ENCODE measurements at regions not wholly inside any gene's neighbourhood (a gene's known extent, or its start where the extent isn't known, plus 50 kb on each side); places are given as distances from the start of the nearest gene placed in this dataset.

GRCh38 chr12:114895081-114895480, 211.1 kb upstream of the TBX3 start:
- H3K23ac ChIP-seq (ENCODE audit: low read length) = no peak overlapping the region
- no peak overlapping the region for H3K4me2 ChIP-seq (ENCODE audit: low read length)
- H3K14ac ChIP-seq (ENCODE audit: low read length) = peak overlapping the region; percentile 42
- H3K36me3 ChIP-seq (ENCODE audit: control insufficient read depth in 1 of 2, insufficient read depth in 2 of 2, low read length in 2 of 2) = no peaks in the 10 kb centered on the region
- H3K27me3 ChIP-seq (ENCODE audit: insufficient read depth, low read length) = no peaks in the 10 kb centered on the region
- H3K9ac ChIP-seq (ENCODE audit: low read length) = no peak overlapping the region
- H4K91ac ChIP-seq (ENCODE audit: low read depth, low read length) = peak overlapping the region; percentile 75
- no CpG with 5 or more reads among the region's 4 CpGs for WGBS (ENCODE audit: extremely low coverage, insufficient coverage, insufficient read length)
- H4K12ac ChIP-seq (ENCODE audit: low read depth, low read length) = no peak overlapping the region
- H2BK120ac ChIP-seq (ENCODE audit: insufficient read depth, low read length, poor library complexity) = no peak overlapping the region
- H3K79me2 ChIP-seq (ENCODE audit: control insufficient read depth, insufficient read depth, low read length, poor library complexity) = no peaks in the 10 kb centered on the region
- no peak overlapping the region for H3K4me3 ChIP-seq (ENCODE audit: low read depth, low read length)
- H3K18ac ChIP-seq (ENCODE audit: low read length) = peak overlapping the region; percentile 38
- H3K4me1 ChIP-seq (ENCODE audit: control insufficient read depth in 1 of 2, insufficient read depth in 2 of 2, low read length in 2 of 2) = peaks cover 6 to 9% of the 10 kb centered on the region in 2 experiments
- no peak for DNase-seq
- no peak overlapping the region for H2BK5ac ChIP-seq (ENCODE audit: low read depth, low read length, poor library complexity)
- H2BK12ac ChIP-seq (ENCODE audit: low read length) = peak overlapping the region; percentile 75
- peak overlapping the region; percentile 32 for H4K8ac ChIP-seq (ENCODE audit: low read depth, low read length)
- H3K27ac ChIP-seq (ENCODE audit: low read depth, low read length) = no peak overlapping the region
- no peaks in the 10 kb centered on the region for H3K9me3 ChIP-seq (ENCODE audit: insufficient read depth, low read depth, low read length)
- peak overlapping the region; percentile 65 for H2AK5ac ChIP-seq (ENCODE audit: low read length)
- peak overlapping the region; percentile 4 for H3K4ac ChIP-seq (ENCODE audit: low read depth, low read length)
- no peak overlapping the region for H2AFZ ChIP-seq (ENCODE audit: insufficient read depth, low read length, poor library complexity)
- peaks cover 2% of the 10 kb centered on the region for H3K79me1 ChIP-seq (ENCODE audit: low read length)

GRCh38 chr12:114894076-114894475, 210.1 kb upstream of the TBX3 start:
- WGBS (ENCODE audit: extremely low coverage, insufficient coverage, insufficient read length) = no CpG with 5 or more reads among the region's 3 CpGs
- no peak overlapping the region for H4K91ac ChIP-seq (ENCODE audit: low read depth, low read length)
- H3K36me3 ChIP-seq (ENCODE audit: control insufficient read depth in 1 of 2, insufficient read depth in 2 of 2, low read length in 2 of 2) = no peaks in the 10 kb centered on the region
- H2AK5ac ChIP-seq (ENCODE audit: low read length) = no peak overlapping the region
- DNase-seq = no peak
- no peak overlapping the region for H4K8ac ChIP-seq (ENCODE audit: low read depth, low read length)
- no peak overlapping the region for H3K4me3 ChIP-seq (ENCODE audit: low read depth, low read length)
- no peak overlapping the region for H3K23ac ChIP-seq (ENCODE audit: low read length)
- H4K12ac ChIP-seq (ENCODE audit: low read depth, low read length) = no peak overlapping the region
- H2BK12ac ChIP-seq (ENCODE audit: low read length) = no peak overlapping the region
- H3K14ac ChIP-seq (ENCODE audit: low read length) = no peak overlapping the region
- no peak overlapping the region for H3K4me2 ChIP-seq (ENCODE audit: low read length)
- H3K4me1 ChIP-seq (ENCODE audit: control insufficient read depth in 1 of 2, insufficient read depth in 2 of 2, low read length in 2 of 2) = peaks cover 6 to 9% of the 10 kb centered on the region in 2 experiments
- H2BK120ac ChIP-seq (ENCODE audit: insufficient read depth, low read length, poor library complexity) = no peak overlapping the region
- H2BK5ac ChIP-seq (ENCODE audit: low read depth, low read length, poor library complexity) = no peak overlapping the region
- no peaks in the 10 kb centered on the region for H3K79me2 ChIP-seq (ENCODE audit: control insufficient read depth, insufficient read depth, low read length, poor library complexity)
- no peak overlapping the region for H2AFZ ChIP-seq (ENCODE audit: insufficient read depth, low read length, poor library complexity)
- no peak overlapping the region for H3K4ac ChIP-seq (ENCODE audit: low read depth, low read length)
- no peaks in the 10 kb centered on the region for H3K27me3 ChIP-seq (ENCODE audit: insufficient read depth, low read length)
- no peak overlapping the region for H3K9ac ChIP-seq (ENCODE audit: low read length)
- H3K9me3 ChIP-seq (ENCODE audit: insufficient read depth, low read depth, low read length) = no peaks in the 10 kb centered on the region
- H3K18ac ChIP-seq (ENCODE audit: low read length) = no peak overlapping the region
- peaks cover 2% of the 10 kb centered on the region for H3K79me1 ChIP-seq (ENCODE audit: low read length)
- H3K27ac ChIP-seq (ENCODE audit: low read depth, low read length) = no peak overlapping the region

GRCh38 chr12:114888928-114889584, 205.1 kb upstream of the TBX3 start:
- H3K18ac ChIP-seq (ENCODE audit: low read length) = no peak overlapping the region
- H3K14ac ChIP-seq (ENCODE audit: low read length) = no peak overlapping the region
- no peaks in the 10 kb centered on the region for H3K9me3 ChIP-seq (ENCODE audit: insufficient read depth, low read depth, low read length)
- no peaks in the 10 kb centered on the region for H3K36me3 ChIP-seq (ENCODE audit: control insufficient read depth in 1 of 2, insufficient read depth in 2 of 2, low read length in 2 of 2)
- H2BK12ac ChIP-seq (ENCODE audit: low read length) = no peak overlapping the region
- no peaks in the 10 kb centered on the region for H3K4me1 ChIP-seq (ENCODE audit: control insufficient read depth in 1 of 2, insufficient read depth in 2 of 2, low read length in 2 of 2)
- DNase-seq = no peak
- H2BK5ac ChIP-seq (ENCODE audit: low read depth, low read length, poor library complexity) = no peak overlapping the region
- H3K27ac ChIP-seq (ENCODE audit: low read depth, low read length) = no peak overlapping the region
- H4K12ac ChIP-seq (ENCODE audit: low read depth, low read length) = no peak overlapping the region
- no peak overlapping the region for H4K8ac ChIP-seq (ENCODE audit: low read depth, low read length)
- H4K91ac ChIP-seq (ENCODE audit: low read depth, low read length) = no peak overlapping the region
- H3K4ac ChIP-seq (ENCODE audit: low read depth, low read length) = no peak overlapping the region
- no CpG with 5 or more reads among the region's 2 CpGs for WGBS (ENCODE audit: extremely low coverage, insufficient coverage, insufficient read length)
- H3K79me2 ChIP-seq (ENCODE audit: control insufficient read depth, insufficient read depth, low read length, poor library complexity) = no peaks in the 10 kb centered on the region
- H2AK5ac ChIP-seq (ENCODE audit: low read length) = no peak overlapping the region
- H3K4me3 ChIP-seq (ENCODE audit: low read depth, low read length) = no peak overlapping the region
- H3K79me1 ChIP-seq (ENCODE audit: low read length) = no peaks in the 10 kb centered on the region
- no peak overlapping the region for H3K23ac ChIP-seq (ENCODE audit: low read length)
- no peak overlapping the region for H2AFZ ChIP-seq (ENCODE audit: insufficient read depth, low read length, poor library complexity)
- H3K9ac ChIP-seq (ENCODE audit: low read length) = no peak overlapping the region
- H3K27me3 ChIP-seq (ENCODE audit: insufficient read depth, low read length) = no peaks in the 10 kb centered on the region
- no peak overlapping the region for H2BK120ac ChIP-seq (ENCODE audit: insufficient read depth, low read length, poor library complexity)
- no peak overlapping the region for H3K4me2 ChIP-seq (ENCODE audit: low read length)

- H4K12ac ChIP-seq (ENCODE audit: low read depth, low read length) = no peak overlapping the region
- H2BK120ac ChIP-seq (ENCODE audit: insufficient read depth, low read length, poor library complexity) = no peak overlapping the region
- no CpG with 5 or more reads among the region's 1 CpG for WGBS (ENCODE audit: extremely low coverage, insufficient coverage, insufficient read length)
- H3K9ac ChIP-seq (ENCODE audit: low read length) = no peak overlapping the region
- no peak overlapping the region for H3K23ac ChIP-seq (ENCODE audit: low read length)
- no peak overlapping the region for H4K8ac ChIP-seq (ENCODE audit: low read depth, low read length)
- no peak overlapping the region for H2AK5ac ChIP-seq (ENCODE audit: low read length)
- H3K18ac ChIP-seq (ENCODE audit: low read length) = no peak overlapping the region
- no peak overlapping the region for H3K4me3 ChIP-seq (ENCODE audit: low read depth, low read length)
- H3K27ac ChIP-seq (ENCODE audit: low read depth, low read length) = no peak overlapping the region
- H4K91ac ChIP-seq (ENCODE audit: low read depth, low read length) = no peak overlapping the region
- no peak overlapping the region for H2BK5ac ChIP-seq (ENCODE audit: low read depth, low read length, poor library complexity)
- no peak overlapping the region for H3K4ac ChIP-seq (ENCODE audit: low read depth, low read length)
- H3K27me3 ChIP-seq (ENCODE audit: insufficient read depth, low read length) = no peaks in the 10 kb centered on the region
- no peak overlapping the region for H3K4me2 ChIP-seq (ENCODE audit: low read length)
- no peaks in the 10 kb centered on the region for H3K79me2 ChIP-seq (ENCODE audit: control insufficient read depth, insufficient read depth, low read length, poor library complexity)
- no peak overlapping the region for H2AFZ ChIP-seq (ENCODE audit: insufficient read depth, low read length, poor library complexity)
- peaks cover 2% of the 10 kb centered on the region for H3K79me1 ChIP-seq (ENCODE audit: low read length)
- no peaks in the 10 kb centered on the region for H3K9me3 ChIP-seq (ENCODE audit: insufficient read depth, low read depth, low read length)
- DNase-seq = no peak
- H3K4me1 ChIP-seq (ENCODE audit: control insufficient read depth in 1 of 2, insufficient read depth in 2 of 2, low read length in 2 of 2) = no peaks in the 10 kb centered on the region
- no peak overlapping the region for H2BK12ac ChIP-seq (ENCODE audit: low read length)
- no peaks in the 10 kb centered on the region for H3K36me3 ChIP-seq (ENCODE audit: control insufficient read depth in 1 of 2, insufficient read depth in 2 of 2, low read length in 2 of 2)
- no peak overlapping the region for H3K14ac ChIP-seq (ENCODE audit: low read length)
Observed at GRCh38 chr12:114888448-114888847, 204.5 kb upstream of the TBX3 start.

All from trophoblast cell (in vitro differentiated cells and primary cell).